Neural crest cell (in vitro differentiated cells): ENCODE measurements at regions not wholly inside any gene's neighbourhood (a gene's known extent, or its start where the extent isn't known, plus 50 kb on each side); places are given as distances from the start of the nearest gene placed in this dataset.

ENCODE experiments used
- DNase-seq: peaks from one replicate; pipeline ENCODE4 v3.0.0; 2021; ENCODE audit warnings: low read depth, mixed read lengths, low spot score
- H3K27ac Mint-ChIP-seq: one replicate; pipeline ENCODE4 v1.8.0; 2021; ENCODE audit warnings: mild to moderate bottlenecking, mixed read lengths; ENCODE audit not compliant: unreplicated experiment
- H3K27me3 Mint-ChIP-seq: 2 replicates; pipeline ENCODE4 v1.8.0; 2021; ENCODE audit warnings: low read depth, mild to moderate bottlenecking, mixed read lengths
- H3K36me3 Mint-ChIP-seq: 2 replicates; pipeline ENCODE4 v1.8.0; 2021; ENCODE audit warnings: low read depth, mild to moderate bottlenecking, mixed read lengths
- H3K4me1 Mint-ChIP-seq: 2 replicates; pipeline ENCODE4 v1.8.0; 2021; ENCODE audit warnings: mixed read lengths
- H3K4me3 Mint-ChIP-seq: one replicate; pipeline ENCODE4 v1.8.0; 2021; ENCODE audit warnings: mild to moderate bottlenecking, mixed read lengths
- H3K9me3 Mint-ChIP-seq: 2 replicates; pipeline ENCODE4 v1.8.0; 2021; ENCODE audit warnings: mixed read lengths
- TF ChIP-seq, protein P1 (sequence below): fragments of 200-600 bp; sonication (generic); conservative IDR thresholded peaks from 2 replicates; pipeline ENCODE4 v1.5.0; 2021; ENCODE audit warnings: antibody characterized with exemption, mild to moderate bottlenecking

DNA sequence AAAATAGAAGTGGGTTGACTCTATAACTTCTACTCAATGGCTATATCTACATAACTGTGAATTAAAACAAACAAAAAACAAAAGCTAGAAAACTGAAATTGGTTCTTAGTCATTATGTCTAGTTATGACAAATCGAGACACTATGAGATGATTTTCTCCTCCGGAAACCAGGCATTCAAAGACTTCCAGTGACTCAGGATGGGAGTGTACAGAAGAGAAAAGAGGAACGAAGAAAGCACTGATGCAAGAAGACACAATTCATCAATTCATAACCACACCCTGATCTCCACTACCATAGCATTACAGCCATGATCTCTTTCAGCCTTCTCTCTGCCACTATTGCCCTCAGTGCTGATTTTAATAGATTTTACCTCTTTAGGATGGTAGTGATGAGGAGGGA is 253.6 kb downstream of the CBLL2 start:
- Mint-ChIP-seq H3K27ac (no peak overlapping the region), H3K4me1 (no peaks in the 10 kb centered on the region), H3K36me3 (no peaks in the 10 kb centered on the region), H3K27me3 (peaks cover 10% of the 10 kb centered on the region), H3K9me3 (no peaks in the 10 kb centered on the region), H3K4me3 (no peak overlapping the region)
- TF ChIP-seq, protein P1, sequence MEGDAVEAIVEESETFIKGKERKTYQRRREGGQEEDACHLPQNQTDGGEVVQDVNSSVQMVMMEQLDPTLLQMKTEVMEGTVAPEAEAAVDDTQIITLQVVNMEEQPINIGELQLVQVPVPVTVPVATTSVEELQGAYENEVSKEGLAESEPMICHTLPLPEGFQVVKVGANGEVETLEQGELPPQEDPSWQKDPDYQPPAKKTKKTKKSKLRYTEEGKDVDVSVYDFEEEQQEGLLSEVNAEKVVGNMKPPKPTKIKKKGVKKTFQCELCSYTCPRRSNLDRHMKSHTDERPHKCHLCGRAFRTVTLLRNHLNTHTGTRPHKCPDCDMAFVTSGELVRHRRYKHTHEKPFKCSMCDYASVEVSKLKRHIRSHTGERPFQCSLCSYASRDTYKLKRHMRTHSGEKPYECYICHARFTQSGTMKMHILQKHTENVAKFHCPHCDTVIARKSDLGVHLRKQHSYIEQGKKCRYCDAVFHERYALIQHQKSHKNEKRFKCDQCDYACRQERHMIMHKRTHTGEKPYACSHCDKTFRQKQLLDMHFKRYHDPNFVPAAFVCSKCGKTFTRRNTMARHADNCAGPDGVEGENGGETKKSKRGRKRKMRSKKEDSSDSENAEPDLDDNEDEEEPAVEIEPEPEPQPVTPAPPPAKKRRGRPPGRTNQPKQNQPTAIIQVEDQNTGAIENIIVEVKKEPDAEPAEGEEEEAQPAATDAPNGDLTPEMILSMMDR: no peak
- no peak for DNase-seq

DNA sequence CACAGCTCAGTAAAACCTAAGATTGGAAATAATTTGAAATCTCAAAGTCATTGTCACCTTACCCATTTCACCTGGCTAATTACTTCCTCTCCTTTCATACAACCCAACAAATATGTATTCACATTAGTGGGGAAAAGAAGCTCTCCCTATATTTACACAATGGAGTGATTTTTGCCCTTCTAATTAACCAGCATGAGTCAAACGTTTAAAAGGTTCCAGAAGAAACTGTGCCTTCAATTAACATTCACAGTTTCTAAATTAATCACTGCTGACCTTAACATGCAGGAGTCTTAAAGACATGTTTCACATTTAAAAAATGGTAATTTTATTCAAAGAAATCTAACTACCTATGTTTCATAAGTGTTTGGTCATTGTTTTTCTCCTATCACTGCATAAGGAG is 254.6 kb downstream of the CBLL2 start:
- peaks cover 10% of the 10 kb centered on the region for H3K27me3 Mint-ChIP-seq
- H3K9me3 Mint-ChIP-seq: no peaks in the 10 kb centered on the region
- H3K4me1 Mint-ChIP-seq: no peaks in the 10 kb centered on the region
- TF ChIP-seq, protein P1: no peak
- DNase-seq: no peak
- no peaks in the 10 kb centered on the region for H3K36me3 Mint-ChIP-seq
- no peak overlapping the region for H3K27ac Mint-ChIP-seq
- H3K4me3 Mint-ChIP-seq: no peak overlapping the region

DNA sequence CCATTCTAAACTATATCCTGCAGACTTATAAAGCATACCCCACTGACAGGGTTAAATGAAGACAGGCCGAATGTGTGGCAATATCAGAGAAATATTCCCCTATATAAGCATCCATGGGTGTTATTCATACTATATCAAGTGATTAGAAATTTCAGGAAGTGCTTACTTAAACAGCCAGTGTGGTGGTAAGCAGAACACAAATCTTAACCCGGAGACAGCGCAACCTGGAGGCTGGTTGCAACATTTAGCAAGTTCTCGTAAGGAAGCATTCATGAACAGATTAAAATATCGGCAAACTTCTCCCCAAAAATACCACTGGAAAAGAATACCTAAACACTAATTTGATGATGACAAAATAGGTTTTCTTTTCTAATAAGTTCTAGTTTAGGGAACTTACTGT is 261.2 kb downstream of the CBLL2 start:
- DNase-seq: no peak
- Mint-ChIP-seq H3K27me3 (peaks cover 9% of the 10 kb centered on the region), H3K27ac (no peak overlapping the region), H3K9me3 (no peaks in the 10 kb centered on the region), H3K36me3 (no peaks in the 10 kb centered on the region), H3K4me3 (no peak overlapping the region), H3K4me1 (peaks cover 5% of the 10 kb centered on the region)
- TF ChIP-seq, protein P1: no peak

DNA sequence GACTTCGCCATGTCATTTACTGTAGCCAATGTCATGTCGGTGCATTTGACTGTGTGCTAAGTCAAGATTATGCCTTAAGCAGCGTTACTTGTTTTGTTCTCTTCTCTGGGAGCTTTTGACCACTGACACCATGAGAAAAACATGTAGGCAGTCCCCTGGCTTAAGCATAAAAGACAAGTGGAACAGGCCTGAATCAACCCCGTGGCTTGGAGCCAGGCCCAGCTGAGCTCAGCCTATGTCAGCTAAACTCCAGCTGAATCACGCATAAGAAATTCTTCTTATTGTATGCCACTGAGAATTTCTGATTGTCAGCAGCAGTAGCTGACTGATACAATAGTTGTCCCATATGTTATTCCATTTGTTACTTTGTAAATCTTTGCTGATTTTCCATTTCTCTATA is 261.9 kb downstream of the CBLL2 start:
- H3K36me3 Mint-ChIP-seq: no peaks in the 10 kb centered on the region
- H3K4me3 Mint-ChIP-seq: no peak overlapping the region
- no peak for DNase-seq
- no peak overlapping the region for H3K27ac Mint-ChIP-seq
- H3K9me3 Mint-ChIP-seq: no peaks in the 10 kb centered on the region
- H3K27me3 Mint-ChIP-seq: peaks cover 6% of the 10 kb centered on the region
- TF ChIP-seq, protein P1: no peak
- peaks cover 5% of the 10 kb centered on the region for H3K4me1 Mint-ChIP-seq

DNA sequence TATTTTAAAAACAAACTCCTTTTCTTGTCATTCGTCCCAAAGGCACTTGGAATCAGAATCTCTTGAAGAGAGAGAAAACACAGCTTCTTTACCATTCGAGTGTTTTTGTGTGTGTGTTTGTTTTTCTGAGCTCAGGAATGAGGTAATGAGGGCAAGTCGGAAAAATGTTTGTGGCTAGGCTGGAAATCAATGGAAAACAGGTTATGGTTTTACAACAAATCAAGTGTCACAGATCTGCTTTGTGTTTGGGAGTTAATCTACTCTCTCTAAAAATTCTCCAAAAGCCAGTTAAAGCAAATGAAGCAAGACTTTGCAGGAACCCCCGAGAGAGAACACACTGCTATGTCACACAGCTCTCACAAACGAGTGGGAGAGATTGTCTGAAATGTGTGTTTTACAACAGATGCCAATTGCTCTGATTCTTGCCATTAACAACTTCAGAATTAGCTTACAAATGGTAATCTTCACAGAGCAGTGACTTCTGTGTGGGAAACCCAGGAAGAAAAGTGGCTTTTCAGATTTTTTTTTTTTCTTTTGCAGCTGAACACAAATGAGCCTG is 264.1 kb downstream of the CBLL2 start:
- H3K4me3 Mint-ChIP-seq: no peak overlapping the region
- no peaks in the 10 kb centered on the region for H3K36me3 Mint-ChIP-seq
- H3K4me1 Mint-ChIP-seq: peaks cover 5% of the 10 kb centered on the region
- H3K9me3 Mint-ChIP-seq: no peaks in the 10 kb centered on the region
- DNase-seq: no peak
- no peak overlapping the region for H3K27ac Mint-ChIP-seq
- H3K27me3 Mint-ChIP-seq: peaks cover 6% of the 10 kb centered on the region
- TF ChIP-seq, protein P1: no peak
